ENCODE measurements at regions not wholly inside any gene's neighbourhood (a gene's known extent, or its start where the extent isn't known, plus 50 kb on each side); places are given as distances from the start of the nearest gene placed in this dataset.

- TF ChIP-seq REST (IDR thresholded peaks at IDR 0.05; ENCODE audit: low read depth, low read length) (no peak), CTCF (IDR thresholded peaks at IDR 0.05) (no peak), YY1 (IDR thresholded peaks at IDR 0.05; ENCODE audit: low read depth) (no peak), RAD21 (IDR thresholded peaks at IDR 0.05; ENCODE audit: low read length) (no peak), MAX (IDR thresholded peaks at IDR 0.05; ENCODE audit: low read depth) (no peak), EZH2phosphoT487 (IDR thresholded peaks at IDR 0.05; ENCODE audit: borderline replicate concordance, low read depth) (no peak), POLR2AphosphoS5 (IDR thresholded peaks at IDR 0.05; ENCODE audit: low read depth, low read length) (no peak), EP300 (IDR thresholded peaks at IDR 0.05; ENCODE audit: borderline replicate concordance in 1 of 2, low read depth in 1 of 2, low read length in 1 of 2) (no peak)
Observed at GRCh38 chr2:128812183-128812940, 493.7 kb upstream of the HS6ST1 start.

Measured in SK-N-SH (cell line).